HUES48 (cell line): ENCODE measurements at regions not wholly inside any gene's neighbourhood (a gene's known extent, or its start where the extent isn't known, plus 50 kb on each side); places are given as distances from the start of the nearest gene placed in this dataset.

Experiments
- H3K27ac ChIP-seq: one replicate; pipeline ENCODE4 v1.7.0; 2013; ENCODE audit warnings: low read depth, low read length, inconsistent platforms
- H3K27me3 ChIP-seq: 2 replicates; pipeline ENCODE4 v1.6.1; 2013; ENCODE audit warnings: mild to moderate bottlenecking, low read length; ENCODE audit not compliant: control insufficient read depth, insufficient read depth
- H3K36me3 ChIP-seq: 2 replicates; pipeline ENCODE4 v1.6.1; 2013; ENCODE audit warnings: low read length; ENCODE audit not compliant: control insufficient read depth, insufficient read depth
- H3K4me1 ChIP-seq: 2 replicates; pipeline ENCODE4 v1.6.1; 2013; ENCODE audit warnings: mild to moderate bottlenecking, low read length; ENCODE audit not compliant: control insufficient read depth, insufficient read depth
- H3K4me3 ChIP-seq: 2 replicates; pipeline ENCODE4 v1.5.1; 2013; ENCODE audit warnings: mild to moderate bottlenecking, low read depth, low read length
- H3K9ac ChIP-seq: 2 replicates; pipeline ENCODE4 v1.6.1; 2013; ENCODE audit warnings: mild to moderate bottlenecking, low read depth, low read length, moderate library complexity
- H3K9me3 ChIP-seq: 2 replicates; pipeline ENCODE4 v1.6.1; 2013; ENCODE audit warnings: low read length; ENCODE audit not compliant: control insufficient read depth, insufficient read depth

DNA sequence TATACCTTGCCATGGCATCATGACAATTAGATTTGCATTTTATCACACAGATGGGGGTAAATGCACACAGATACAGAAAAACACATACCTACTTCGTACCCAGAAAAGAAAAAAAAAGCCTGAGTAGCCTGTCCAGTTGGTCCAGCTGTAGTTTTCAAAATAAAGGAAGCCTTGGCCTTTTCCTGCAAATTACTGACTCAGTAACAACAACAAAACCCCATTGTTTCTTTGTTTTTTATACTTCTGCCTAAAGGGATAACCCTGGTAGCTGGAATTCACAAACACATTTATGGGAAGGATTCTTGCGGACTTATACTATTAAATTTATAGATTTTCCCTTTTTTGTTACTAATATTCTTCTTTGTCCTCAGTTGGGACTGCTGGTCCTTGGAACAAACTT, 156.4 kb upstream of the PCDH10 start:
- Histone ChIP-seq H3K4me1 (0 out of 2 replicates have a peak, but pooled peaks cover 5% of the 10 kb centered on the region), H3K9me3 (no peaks in the 10 kb centered on the region), H3K27me3 (no peaks in the 10 kb centered on the region), H3K36me3 (no peaks in the 10 kb centered on the region), H3K27ac (no peak overlapping the region), H3K4me3 (no peak overlapping the region), H3K9ac (no peak overlapping the region)

DNA sequence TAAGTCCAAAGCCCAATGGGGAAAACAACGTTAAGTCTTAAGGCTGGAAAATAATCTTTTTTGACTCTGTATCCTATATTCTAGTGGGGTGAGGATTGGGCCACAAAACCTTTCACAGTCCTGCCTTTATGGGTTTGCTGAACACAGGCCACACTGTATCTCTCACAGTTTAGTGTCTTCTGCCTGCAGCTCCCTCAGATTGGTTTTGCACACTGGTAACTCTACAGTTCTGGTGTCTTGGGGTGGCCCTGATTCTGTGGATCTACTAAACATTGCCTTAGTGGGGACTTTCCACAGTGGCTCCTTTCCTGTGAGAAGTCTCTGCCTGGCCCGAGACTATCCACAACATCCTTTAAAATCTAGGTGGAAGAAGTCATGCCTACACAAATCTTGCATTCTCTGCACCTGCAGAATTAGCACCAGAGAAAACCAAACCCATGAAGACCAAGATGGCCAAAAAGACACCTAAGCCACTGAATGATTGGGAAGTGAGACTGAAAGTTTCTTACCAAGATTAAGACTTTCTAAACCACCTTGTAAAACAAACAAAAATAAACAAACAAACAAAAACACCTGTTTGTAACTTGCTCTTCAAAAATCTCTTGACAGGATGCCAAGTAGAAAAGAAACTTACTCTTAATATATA, 150.4 kb upstream of the PCDH10 start:
- Histone ChIP-seq H3K9me3 (no peaks in the 10 kb centered on the region), H3K4me3 (no peak overlapping the region), H3K27me3 (no peaks in the 10 kb centered on the region), H3K27ac (no peak overlapping the region), H3K36me3 (no peaks in the 10 kb centered on the region), H3K9ac (no peak overlapping the region), H3K4me1 (0 out of 2 replicates have a peak, but pooled peaks cover 5% of the 10 kb centered on the region)

DNA sequence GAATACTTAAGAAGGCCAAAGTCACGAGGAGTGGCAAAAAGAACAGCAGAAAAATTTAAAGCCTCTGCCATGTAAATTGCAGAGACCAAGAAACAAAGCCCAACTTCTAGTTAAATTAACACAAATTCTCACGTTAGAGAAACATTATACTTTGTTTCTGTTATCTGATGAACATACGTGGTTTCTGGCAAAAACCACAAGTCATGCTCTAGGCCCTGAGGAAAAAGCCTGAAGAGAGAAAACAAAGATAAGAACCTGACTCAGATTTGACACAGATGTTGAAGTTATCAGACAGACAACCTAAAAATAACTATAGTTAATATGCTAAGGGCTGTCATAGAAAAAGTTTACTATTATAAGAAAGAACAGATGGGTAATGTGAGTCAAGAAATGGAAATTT, 149.1 kb upstream of the PCDH10 start:
- Histone ChIP-seq H3K27ac (no peak overlapping the region), H3K9ac (no peak overlapping the region), H3K27me3 (no peaks in the 10 kb centered on the region), H3K4me1 (no peaks in the 10 kb centered on the region), H3K9me3 (no peaks in the 10 kb centered on the region), H3K4me3 (no peak overlapping the region), H3K36me3 (no peaks in the 10 kb centered on the region)

DNA sequence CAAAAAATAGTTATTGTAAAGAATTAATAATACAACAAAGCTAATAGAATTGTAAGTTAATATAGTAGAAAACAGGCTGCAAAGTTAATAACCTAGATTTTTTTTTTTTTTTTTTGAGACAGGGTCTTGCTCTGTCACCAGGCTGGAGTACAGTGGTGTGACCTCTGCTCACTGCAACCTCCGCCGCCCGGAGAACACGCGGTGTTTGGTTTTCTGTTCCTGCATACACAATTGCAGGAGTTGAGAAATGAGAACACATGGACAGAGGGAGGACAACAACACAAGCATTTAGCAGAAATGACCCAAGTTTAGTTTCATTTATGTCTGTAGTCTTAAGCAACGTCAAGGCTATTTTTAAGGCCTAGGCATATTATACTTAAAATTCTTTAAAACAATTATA, 145.9 kb upstream of the PCDH10 start:
- H3K4me3 ChIP-seq, result no peak overlapping the region
- no peaks in the 10 kb centered on the region for H3K36me3 ChIP-seq
- H3K9me3 ChIP-seq, result no peaks in the 10 kb centered on the region
- H3K4me1 ChIP-seq, result no peaks in the 10 kb centered on the region
- H3K27me3 ChIP-seq, result no peaks in the 10 kb centered on the region
- H3K27ac ChIP-seq, result no peak overlapping the region
- H3K9ac ChIP-seq, result no peak overlapping the region

DNA sequence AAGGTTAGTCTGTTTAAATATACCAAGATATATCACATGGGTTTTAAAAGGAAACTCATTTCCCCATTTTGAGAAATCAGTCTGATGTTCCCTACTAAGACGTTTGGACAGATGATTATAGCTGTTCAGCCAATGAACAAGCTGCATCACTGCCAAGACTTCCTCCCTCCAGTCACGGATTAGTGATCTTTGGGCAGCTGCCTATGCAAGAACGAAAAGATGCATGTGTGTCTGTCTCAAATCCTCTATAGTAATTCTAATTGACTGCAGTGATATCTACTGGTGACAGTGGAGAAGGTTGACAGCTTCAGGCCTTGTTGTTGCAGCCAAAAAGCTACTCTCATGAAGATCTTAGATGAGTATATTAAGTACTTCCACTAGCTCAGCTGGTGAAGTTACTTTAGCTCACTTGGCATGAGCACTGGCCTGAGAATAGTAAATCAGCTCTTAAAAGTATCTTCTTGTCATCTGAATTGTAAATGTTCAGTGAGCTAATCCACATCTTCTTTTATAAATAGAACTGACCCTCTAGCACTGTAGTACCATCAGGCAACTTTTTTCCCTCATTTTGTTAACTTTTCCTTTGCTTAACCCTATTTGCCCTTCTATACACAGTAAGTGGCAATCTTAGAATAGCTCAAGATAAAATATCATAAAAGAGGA, 134.5 kb upstream of the PCDH10 start:
- Histone ChIP-seq H3K9ac (no peak overlapping the region), H3K27ac (no peak overlapping the region), H3K9me3 (no peaks in the 10 kb centered on the region)

DNA sequence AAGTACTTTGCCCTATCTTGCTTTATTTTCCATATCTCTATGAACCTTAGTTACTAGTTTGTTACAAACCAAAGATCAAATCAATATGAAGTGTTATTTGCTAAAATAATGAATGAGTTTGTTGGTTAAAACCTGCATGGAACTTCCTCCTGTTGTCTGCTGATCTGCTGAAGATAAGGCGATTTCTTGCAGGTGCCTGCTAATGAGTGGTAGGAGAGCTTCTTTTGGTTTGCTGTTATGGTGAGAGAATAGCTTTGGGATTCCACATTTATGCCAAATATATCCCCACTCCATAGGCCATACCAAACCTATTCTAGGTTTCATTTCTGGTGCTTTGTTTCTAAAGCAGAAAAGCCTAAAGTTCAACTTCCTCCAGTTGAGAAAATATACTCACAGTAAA, 103.8 kb upstream of the PCDH10 start:
- Histone ChIP-seq H3K27ac (no peak overlapping the region), H3K4me3 (no peak overlapping the region), H3K36me3 (no peaks in the 10 kb centered on the region), H3K9ac (no peak overlapping the region), H3K9me3 (no peaks in the 10 kb centered on the region; the same call in 1 of the 2 replicates), H3K27me3 (no peaks in the 10 kb centered on the region), H3K4me1 (no peaks in the 10 kb centered on the region)

More for the DNA sequence above, 134.5 kb upstream of the PCDH10 start:
- H3K36me3 ChIP-seq, result no peaks in the 10 kb centered on the region
- H3K27me3 ChIP-seq, result no peaks in the 10 kb centered on the region
- peaks cover 6% of the 10 kb centered on the region; the same call in 1 of the 2 replicates for H3K4me1 ChIP-seq
- H3K4me3 ChIP-seq, result no peak overlapping the region

DNA sequence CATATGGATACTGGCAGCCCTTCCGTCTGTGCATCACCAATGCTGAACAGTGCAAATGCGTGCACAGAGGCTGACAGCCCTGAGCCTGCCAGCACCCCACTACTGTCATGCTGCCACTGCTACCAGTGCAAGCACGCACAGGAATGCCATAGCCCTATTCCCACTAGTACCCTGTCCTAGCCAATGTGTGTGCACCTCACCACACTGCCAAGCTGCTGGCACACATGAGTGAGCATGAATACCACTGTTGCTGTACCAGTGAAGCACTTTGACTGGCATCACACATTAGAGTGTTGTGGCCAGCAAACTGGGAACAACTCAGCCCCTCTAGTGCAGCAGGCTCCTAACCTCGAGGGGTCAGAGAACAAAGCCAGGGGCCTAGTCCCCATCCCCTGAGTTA, 102.9 kb upstream of the PCDH10 start:
- no peaks in the 10 kb centered on the region for H3K27me3 ChIP-seq
- H3K27ac ChIP-seq, result no peak overlapping the region
- no peaks in the 10 kb centered on the region for H3K4me1 ChIP-seq
- no peak overlapping the region for H3K4me3 ChIP-seq
- no peaks in the 10 kb centered on the region; the same call in 1 of the 2 replicates for H3K9me3 ChIP-seq
- no peaks in the 10 kb centered on the region for H3K36me3 ChIP-seq
- H3K9ac ChIP-seq, result no peak overlapping the region

DNA sequence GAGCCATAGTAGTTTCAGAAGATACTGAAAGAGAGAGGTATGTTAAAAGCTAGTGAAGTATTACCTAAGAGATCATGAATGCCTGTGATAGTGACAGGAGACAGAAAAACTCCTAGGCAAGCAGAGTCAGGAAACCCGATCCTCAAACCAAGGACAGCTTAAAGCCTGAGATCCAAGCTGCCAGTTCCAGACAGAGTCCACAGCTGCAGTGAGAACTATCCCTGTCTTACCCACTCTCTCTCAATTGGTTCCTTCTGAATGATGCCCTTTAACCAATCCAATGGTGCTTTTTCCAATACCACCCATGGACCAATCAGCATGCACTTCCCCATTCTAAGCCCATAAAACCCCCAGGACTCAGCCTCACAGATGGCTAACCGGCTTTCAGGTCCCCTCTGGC, 90.4 kb upstream of the PCDH10 start:
- no peak overlapping the region for H3K4me3 ChIP-seq
- no peaks in the 10 kb centered on the region for H3K9me3 ChIP-seq

DNA sequence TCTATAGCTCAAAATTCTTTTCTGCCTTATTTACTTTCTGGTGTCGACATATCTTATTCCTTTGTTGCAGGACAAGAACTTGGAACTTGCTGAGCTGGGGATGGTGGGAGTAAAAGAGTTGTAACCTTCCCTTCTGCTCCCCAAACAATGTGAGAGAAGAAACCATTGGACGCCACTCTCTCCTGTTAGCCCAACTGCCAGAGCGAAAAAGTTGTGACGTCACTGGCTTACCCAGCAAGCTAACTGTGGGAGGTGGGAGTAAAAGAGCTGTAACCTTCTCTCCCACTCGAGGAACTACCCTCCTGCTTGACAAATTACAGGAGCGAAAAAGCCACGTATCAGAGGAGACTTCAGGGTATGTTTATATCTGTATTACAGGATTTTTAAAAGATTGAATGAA, 90.0 kb upstream of the PCDH10 start:
- Histone ChIP-seq H3K27ac (no peak overlapping the region), H3K4me1 (no peaks in the 10 kb centered on the region)

More for the DNA sequence above, 90.4 kb upstream of the PCDH10 start:
- Histone ChIP-seq H3K27ac (no peak overlapping the region), H3K27me3 (no peaks in the 10 kb centered on the region), H3K9ac (no peak overlapping the region), H3K4me1 (no peaks in the 10 kb centered on the region), H3K36me3 (no peaks in the 10 kb centered on the region)

DNA sequence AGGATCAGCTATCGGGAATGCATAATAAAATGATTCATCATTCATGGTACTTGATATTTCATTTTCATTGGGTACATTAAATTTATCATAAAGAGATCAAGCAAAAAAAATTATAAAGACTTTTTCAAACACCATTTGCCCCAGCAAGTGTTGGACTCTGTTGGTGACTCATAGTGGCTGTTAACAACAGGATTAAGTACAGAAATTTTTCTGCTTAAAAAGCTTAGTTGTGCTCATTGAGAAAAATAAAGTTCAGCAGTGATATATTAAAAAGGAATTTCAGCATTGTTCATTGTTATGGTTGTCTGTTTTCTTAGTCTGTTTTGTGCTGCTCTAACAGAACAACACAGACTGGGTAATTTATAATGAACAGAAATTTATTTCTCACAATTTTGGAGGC, 86.2 kb upstream of the PCDH10 start:
- Histone ChIP-seq H3K9ac (no peak overlapping the region), H3K9me3 (no peaks in the 10 kb centered on the region), H3K4me3 (no peak overlapping the region), H3K27ac (no peak overlapping the region), H3K4me1 (no peaks in the 10 kb centered on the region), H3K27me3 (no peaks in the 10 kb centered on the region), H3K36me3 (no peaks in the 10 kb centered on the region)

More for the DNA sequence above, 90.0 kb upstream of the PCDH10 start:
- Histone ChIP-seq H3K36me3 (no peaks in the 10 kb centered on the region), H3K9ac (no peak overlapping the region), H3K9me3 (no peaks in the 10 kb centered on the region), H3K27me3 (no peaks in the 10 kb centered on the region), H3K4me3 (no peak overlapping the region)

DNA sequence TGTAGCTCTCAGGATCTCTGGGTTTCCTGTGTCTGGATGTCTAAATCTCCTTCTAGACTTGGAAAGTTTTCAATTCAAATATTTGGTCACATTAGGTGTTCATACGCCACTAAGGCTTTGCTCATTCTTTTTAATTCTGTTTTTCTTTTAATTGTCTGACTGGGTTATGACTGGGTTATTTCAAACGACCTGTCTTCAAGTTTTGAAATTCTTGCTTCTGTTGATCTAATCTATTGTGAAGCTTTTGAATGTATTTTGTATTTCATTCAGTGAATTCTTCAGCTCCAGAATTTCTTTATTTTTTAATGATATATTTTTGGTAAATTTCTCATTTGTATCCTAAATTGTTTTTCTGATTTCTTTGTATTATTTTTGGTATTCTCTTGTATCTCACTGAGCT, 81.0 kb upstream of the PCDH10 start:
- H3K36me3 ChIP-seq, result no peaks in the 10 kb centered on the region
- no peak overlapping the region for H3K9ac ChIP-seq
- H3K27ac ChIP-seq, result no peak overlapping the region
- peaks cover 4% of the 10 kb centered on the region; the same call in 1 of the 2 replicates for H3K9me3 ChIP-seq
- H3K4me3 ChIP-seq, result no peak overlapping the region
- H3K4me1 ChIP-seq, result no peaks in the 10 kb centered on the region
- H3K27me3 ChIP-seq, result no peaks in the 10 kb centered on the region
